ENCODE measurements at regions not wholly inside any gene's neighbourhood (a gene's known extent, or its start where the extent isn't known, plus 50 kb on each side); places are given as distances from the start of the nearest gene placed in this dataset.
A peak's percentile ranks its signal among the peaks of the same experiment; 100 is the strongest.

- Mint-ChIP-seq H3K4me1 (peaks cover 19% of the 10 kb centered on the region), H3K9me3 (peaks cover 7% of the 10 kb centered on the region), H3K27me3 (ENCODE audit: low read depth) (no peaks in the 10 kb centered on the region), H3K36me3 (ENCODE audit: low read depth) (no peaks in the 10 kb centered on the region), H3K27ac (ENCODE audit: unreplicated experiment) (no peak overlapping the region), H3K4me3 (no peak overlapping the region)
- no peak for TF ChIP-seq CTCF (conservative IDR thresholded peaks at IDR 0.05)
- DNase-seq (ENCODE audit: low read depth, low spot score), result no peak
Observed at GRCh38 chr11:130715877-130716220, 200.4 kb downstream of the SNX19 start.

- H3K4me3 Mint-ChIP-seq, result no peak overlapping the region
- H3K36me3 Mint-ChIP-seq (ENCODE audit: low read depth), result no peaks in the 10 kb centered on the region
- no peaks in the 10 kb centered on the region for H3K27me3 Mint-ChIP-seq (ENCODE audit: low read depth)
- TF ChIP-seq CTCF (conservative IDR thresholded peaks at IDR 0.05), result no peak
- DNase-seq (ENCODE audit: low read depth, low spot score), result no peak
- H3K9me3 Mint-ChIP-seq, result peaks cover 7% of the 10 kb centered on the region
- H3K4me1 Mint-ChIP-seq, result peaks cover 19% of the 10 kb centered on the region
- H3K27ac Mint-ChIP-seq (ENCODE audit: unreplicated experiment), result no peak overlapping the region
Observed at GRCh38 chr11:130718120-130718519, 198.2 kb downstream of the SNX19 start.

GRCh38 chr11:130719220-130719915 lies 196.9 kb downstream of the SNX19 start:
- no peak for DNase-seq (ENCODE audit: low read depth, low spot score)
- no peak overlapping the region for H3K4me3 Mint-ChIP-seq
- H3K27me3 Mint-ChIP-seq (ENCODE audit: low read depth), result no peaks in the 10 kb centered on the region
- H3K4me1 Mint-ChIP-seq, result peaks cover 19% of the 10 kb centered on the region
- no peak for TF ChIP-seq CTCF (conservative IDR thresholded peaks at IDR 0.05)
- no peaks in the 10 kb centered on the region for H3K36me3 Mint-ChIP-seq (ENCODE audit: low read depth)
- peak overlapping the region; percentile 86 for H3K27ac Mint-ChIP-seq (ENCODE audit: unreplicated experiment)
- peaks cover 3% of the 10 kb centered on the region for H3K9me3 Mint-ChIP-seq

- no peak for DNase-seq (ENCODE audit: low read depth, low spot score)
- no peak overlapping the region for H3K27ac Mint-ChIP-seq (ENCODE audit: unreplicated experiment)
- no peak for TF ChIP-seq CTCF (conservative IDR thresholded peaks at IDR 0.05)
- peaks cover 2% of the 10 kb centered on the region for H3K9me3 Mint-ChIP-seq
- peaks cover 24% of the 10 kb centered on the region for H3K4me1 Mint-ChIP-seq
- H3K36me3 Mint-ChIP-seq (ENCODE audit: low read depth), result no peaks in the 10 kb centered on the region
- no peaks in the 10 kb centered on the region for H3K27me3 Mint-ChIP-seq (ENCODE audit: low read depth)
- no peak overlapping the region for H3K4me3 Mint-ChIP-seq
Observed at GRCh38 chr11:130720232-130721022, 195.9 kb downstream of the SNX19 start.

- no peak for TF ChIP-seq CTCF (conservative IDR thresholded peaks at IDR 0.05)
- Mint-ChIP-seq H3K36me3 (ENCODE audit: low read depth) (no peaks in the 10 kb centered on the region), H3K9me3 (no peaks in the 10 kb centered on the region), H3K4me3 (no peak overlapping the region), H3K27me3 (ENCODE audit: low read depth) (no peaks in the 10 kb centered on the region), H3K27ac (ENCODE audit: unreplicated experiment) (no peak overlapping the region), H3K4me1 (peaks cover 29% of the 10 kb centered on the region)
- DNase-seq (ENCODE audit: low read depth, low spot score), result no peak
Observed at GRCh38 chr11:130721023-130721681, 195.1 kb downstream of the SNX19 start.
